Type B pancreatic cell (in vitro differentiated cells): ENCODE measurements at regions not wholly inside any gene's neighbourhood (a gene's known extent, or its start where the extent isn't known, plus 50 kb on each side); places are given as distances from the start of the nearest gene placed in this dataset.

Experiments
- DNase-seq: peaks from one replicate; pipeline ENCODE4 v3.0.0; 2021; ENCODE audit warnings: mixed read lengths; ENCODE audit not compliant: unreplicated experiment; ENCODE audit errors: extremely low spot score
- H3K27ac Mint-ChIP-seq: 2 replicates; pipeline ENCODE4 v1.8.0; 2021; ENCODE audit warnings: mild to moderate bottlenecking, mixed read lengths
- H3K27me3 Mint-ChIP-seq: 2 replicates; pipeline ENCODE4 v1.8.0; 2021; ENCODE audit warnings: mixed read lengths
- H3K36me3 Mint-ChIP-seq: 2 replicates; pipeline ENCODE4 v1.8.0; 2021; ENCODE audit warnings: mixed read lengths
- H3K4me1 Mint-ChIP-seq: one replicate; pipeline ENCODE4 v1.8.0; 2021; ENCODE audit warnings: mixed read lengths; ENCODE audit not compliant: unreplicated experiment
- H3K4me3 Mint-ChIP-seq: 2 replicates; pipeline ENCODE4 v1.8.0; 2021; ENCODE audit warnings: mild to moderate bottlenecking, mixed read lengths
- H3K9me3 Mint-ChIP-seq: 2 replicates; pipeline ENCODE4 v1.8.0; 2021; ENCODE audit warnings: mixed read lengths
- TF ChIP-seq, protein P1 (sequence below): fragments of 200-600 bp; sonication (generic); conservative IDR thresholded peaks from 2 replicates; pipeline ENCODE4 v1.5.0; 2021; ENCODE audit warnings: antibody characterized with exemption, mild to moderate bottlenecking

DNA sequence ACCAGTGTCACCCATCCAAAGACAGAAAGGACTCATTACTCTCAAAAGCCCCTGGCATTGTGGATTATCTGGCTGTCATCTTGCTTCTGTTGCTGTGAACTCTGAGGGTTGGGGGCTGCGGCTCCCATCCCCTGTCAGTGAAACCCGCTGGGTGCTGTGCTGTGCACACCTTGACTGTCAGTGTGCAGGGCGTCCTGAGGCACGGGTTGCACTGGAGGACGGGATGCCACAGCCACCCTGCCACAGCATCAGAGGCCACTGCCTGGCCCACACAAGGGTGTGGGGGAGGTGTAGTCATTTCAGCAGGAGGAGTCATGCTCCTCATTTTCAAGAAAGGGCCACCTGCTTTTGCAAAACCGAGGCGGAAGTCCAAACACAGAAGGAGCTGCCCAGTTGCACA is 245.8 kb downstream of the GLRX3 start:
- TF ChIP-seq, protein P1, sequence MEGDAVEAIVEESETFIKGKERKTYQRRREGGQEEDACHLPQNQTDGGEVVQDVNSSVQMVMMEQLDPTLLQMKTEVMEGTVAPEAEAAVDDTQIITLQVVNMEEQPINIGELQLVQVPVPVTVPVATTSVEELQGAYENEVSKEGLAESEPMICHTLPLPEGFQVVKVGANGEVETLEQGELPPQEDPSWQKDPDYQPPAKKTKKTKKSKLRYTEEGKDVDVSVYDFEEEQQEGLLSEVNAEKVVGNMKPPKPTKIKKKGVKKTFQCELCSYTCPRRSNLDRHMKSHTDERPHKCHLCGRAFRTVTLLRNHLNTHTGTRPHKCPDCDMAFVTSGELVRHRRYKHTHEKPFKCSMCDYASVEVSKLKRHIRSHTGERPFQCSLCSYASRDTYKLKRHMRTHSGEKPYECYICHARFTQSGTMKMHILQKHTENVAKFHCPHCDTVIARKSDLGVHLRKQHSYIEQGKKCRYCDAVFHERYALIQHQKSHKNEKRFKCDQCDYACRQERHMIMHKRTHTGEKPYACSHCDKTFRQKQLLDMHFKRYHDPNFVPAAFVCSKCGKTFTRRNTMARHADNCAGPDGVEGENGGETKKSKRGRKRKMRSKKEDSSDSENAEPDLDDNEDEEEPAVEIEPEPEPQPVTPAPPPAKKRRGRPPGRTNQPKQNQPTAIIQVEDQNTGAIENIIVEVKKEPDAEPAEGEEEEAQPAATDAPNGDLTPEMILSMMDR, result no peak
- DNase-seq, result no peak
- Mint-ChIP-seq H3K27me3 (peaks cover 15% of the 10 kb centered on the region), H3K27ac (no peak overlapping the region), H3K4me3 (no peak overlapping the region), H3K36me3 (peaks cover 3% of the 10 kb centered on the region), H3K4me1 (no peaks in the 10 kb centered on the region), H3K9me3 (peaks cover 5% of the 10 kb centered on the region)

DNA sequence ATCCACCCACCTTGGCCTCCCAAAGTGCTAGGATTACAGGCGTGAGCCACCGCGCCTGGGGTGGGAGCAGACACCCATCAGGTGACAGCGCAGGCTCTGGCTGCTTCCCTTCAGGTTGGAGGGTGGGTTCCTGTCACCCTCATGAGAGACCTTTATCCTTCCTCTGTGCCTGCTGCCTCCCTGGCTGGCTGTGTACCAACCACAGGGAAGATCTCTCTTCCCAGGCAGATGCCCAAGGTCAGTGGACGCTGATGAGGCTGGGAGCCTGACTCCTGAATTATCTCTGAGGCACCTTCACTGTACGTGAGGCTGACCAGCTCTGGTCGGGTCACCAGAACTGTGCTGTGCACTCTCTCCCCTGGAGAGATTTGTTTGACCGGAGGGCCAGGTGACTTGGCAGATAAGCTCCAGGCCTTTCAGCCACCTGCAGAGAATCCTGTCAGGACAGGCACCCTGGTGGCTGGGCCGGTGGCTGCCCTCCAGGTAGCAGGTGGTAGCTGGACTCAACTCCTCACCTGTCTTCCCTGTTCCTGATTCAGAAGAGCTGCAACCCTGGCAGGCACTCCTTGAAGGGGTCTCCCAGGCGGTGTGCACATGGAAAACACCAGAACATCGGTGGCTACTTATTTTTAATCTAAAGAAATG is 251.9 kb downstream of the GLRX3 start:
- Mint-ChIP-seq H3K9me3 (peaks cover 9% of the 10 kb centered on the region), H3K27ac (no peak overlapping the region), H3K27me3 (peaks cover 19% of the 10 kb centered on the region), H3K36me3 (peaks cover 3% of the 10 kb centered on the region), H3K4me1 (no peaks in the 10 kb centered on the region), H3K4me3 (no peak overlapping the region)
- TF ChIP-seq, protein P1, result no peak
- no peak for DNase-seq

DNA sequence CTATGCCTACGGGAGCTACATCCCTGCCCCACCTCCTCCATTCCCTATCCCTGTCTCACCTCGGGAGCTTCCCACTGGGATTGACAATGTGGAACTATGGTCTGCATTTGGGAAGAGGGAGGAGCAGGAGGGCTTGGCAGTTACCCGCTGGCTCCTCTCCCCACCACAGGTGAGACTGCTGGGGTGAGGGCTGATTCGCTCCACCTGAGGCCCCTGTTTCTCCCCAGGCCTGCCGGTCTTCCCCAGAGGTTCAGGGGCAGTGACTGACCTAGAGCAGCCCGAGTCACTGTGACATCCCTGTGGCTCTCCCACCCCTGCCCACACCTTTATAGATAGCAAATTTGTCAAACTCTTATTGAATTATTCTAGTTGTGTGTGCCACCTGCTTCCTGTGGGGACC is 252.6 kb downstream of the GLRX3 start:
- TF ChIP-seq, protein P1, result no peak
- H3K9me3 Mint-ChIP-seq, result peaks cover 9% of the 10 kb centered on the region
- H3K4me3 Mint-ChIP-seq, result no peak overlapping the region
- H3K27me3 Mint-ChIP-seq, result peaks cover 20% of the 10 kb centered on the region
- H3K27ac Mint-ChIP-seq, result no peak overlapping the region
- DNase-seq, result no peak
- H3K4me1 Mint-ChIP-seq, result no peaks in the 10 kb centered on the region
- H3K36me3 Mint-ChIP-seq, result peaks cover 3% of the 10 kb centered on the region

DNA sequence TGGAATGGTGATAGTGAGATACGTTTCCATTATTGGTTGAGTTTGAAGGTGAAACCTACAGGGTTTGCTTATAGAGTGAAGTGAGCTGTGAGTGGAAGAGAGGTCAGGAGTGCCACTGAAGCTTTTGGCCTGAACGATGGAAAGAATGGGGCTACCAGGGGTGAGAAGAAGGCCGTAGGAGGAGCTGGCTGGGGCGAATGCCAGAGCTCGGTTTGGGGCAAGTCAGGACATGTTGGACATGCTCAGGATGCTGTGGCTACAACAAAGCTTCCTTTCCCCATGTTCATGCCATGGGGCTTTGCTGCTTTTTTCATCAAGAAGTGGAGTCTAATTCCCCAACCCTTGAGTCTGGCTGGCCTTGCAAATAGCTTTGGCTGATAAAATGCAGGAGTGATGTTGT is 253.7 kb downstream of the GLRX3 start:
- H3K4me1 Mint-ChIP-seq, result no peaks in the 10 kb centered on the region
- H3K36me3 Mint-ChIP-seq, result no peaks in the 10 kb centered on the region
- H3K27me3 Mint-ChIP-seq, result peaks cover 18% of the 10 kb centered on the region
- TF ChIP-seq, protein P1, result no peak
- H3K9me3 Mint-ChIP-seq, result peaks cover 4% of the 10 kb centered on the region
- no peak overlapping the region for H3K4me3 Mint-ChIP-seq
- H3K27ac Mint-ChIP-seq, result no peak overlapping the region
- DNase-seq, result peak; percentile 31

DNA sequence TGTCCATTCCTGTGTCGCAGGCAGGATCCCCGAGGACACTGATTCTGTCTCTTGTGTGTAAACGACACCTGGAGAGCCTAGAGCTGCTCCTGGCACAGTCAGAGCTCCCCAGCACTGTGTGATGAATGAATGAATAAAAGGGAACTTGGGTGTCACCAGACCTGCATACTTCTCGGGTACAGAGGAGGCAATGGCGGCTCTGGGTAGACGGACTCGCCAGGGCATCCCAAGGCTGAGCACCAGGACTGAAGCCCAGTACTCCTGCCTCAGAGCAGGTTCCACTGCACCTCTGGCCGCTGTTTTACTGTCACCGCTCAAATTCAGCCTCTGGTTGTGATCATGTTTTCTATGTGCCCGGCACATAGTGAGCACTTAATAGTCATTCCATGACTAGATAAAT is 255.8 kb downstream of the GLRX3 start:
- Mint-ChIP-seq H3K27ac (no peak overlapping the region), H3K9me3 (peaks cover 8% of the 10 kb centered on the region), H3K4me3 (no peak overlapping the region), H3K4me1 (no peaks in the 10 kb centered on the region), H3K27me3 (peaks cover 7% of the 10 kb centered on the region), H3K36me3 (no peaks in the 10 kb centered on the region)
- no peak for DNase-seq
- TF ChIP-seq, protein P1, result no peak

DNA sequence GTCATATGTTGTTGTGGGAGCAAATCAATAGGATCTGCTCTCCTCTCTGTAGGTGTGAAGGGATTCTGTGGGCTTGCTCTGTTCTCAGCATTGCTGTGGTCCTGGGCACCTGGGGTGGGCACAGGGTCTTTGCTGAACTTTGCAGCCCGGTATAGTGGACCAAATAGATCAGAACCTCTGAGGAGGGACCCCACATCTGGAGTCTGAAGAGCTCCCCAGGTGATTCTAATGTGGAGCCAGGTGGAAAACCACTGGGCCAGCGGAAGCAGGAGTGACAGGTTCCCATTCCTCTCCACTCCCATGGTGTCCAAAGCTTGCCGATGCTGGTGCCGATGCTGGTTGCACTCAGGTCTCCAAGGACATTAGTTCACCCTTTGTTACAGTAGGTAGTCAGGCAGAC is 257.2 kb downstream of the GLRX3 start:
- Mint-ChIP-seq H3K4me1 (no peaks in the 10 kb centered on the region), H3K36me3 (no peaks in the 10 kb centered on the region), H3K27ac (no peak overlapping the region)

More for the DNA sequence above, 257.2 kb downstream of the GLRX3 start:
- TF ChIP-seq, protein P1, result no peak
- H3K9me3 Mint-ChIP-seq, result peaks cover 9% of the 10 kb centered on the region
- H3K4me3 Mint-ChIP-seq, result no peak overlapping the region
- H3K27me3 Mint-ChIP-seq, result peaks cover 7% of the 10 kb centered on the region
- no peak for DNase-seq
